Fibroblast of peridontal ligament (primary cell): ENCODE measurements at regions not wholly inside any gene's neighbourhood (a gene's known extent, or its start where the extent isn't known, plus 50 kb on each side); places are given as distances from the start of the nearest gene placed in this dataset.
"Not testable (repeated sequence)": the region's sequence is repeated elsewhere in the genome, so short reads cannot be mapped to it uniquely, and the experiment has no call there.

Experiments
- DNase-seq: peaks from one replicate; pipeline ENCODE4 v3.0.0-alpha.2; 2010; ENCODE audit errors: extremely low read depth

DNA sequence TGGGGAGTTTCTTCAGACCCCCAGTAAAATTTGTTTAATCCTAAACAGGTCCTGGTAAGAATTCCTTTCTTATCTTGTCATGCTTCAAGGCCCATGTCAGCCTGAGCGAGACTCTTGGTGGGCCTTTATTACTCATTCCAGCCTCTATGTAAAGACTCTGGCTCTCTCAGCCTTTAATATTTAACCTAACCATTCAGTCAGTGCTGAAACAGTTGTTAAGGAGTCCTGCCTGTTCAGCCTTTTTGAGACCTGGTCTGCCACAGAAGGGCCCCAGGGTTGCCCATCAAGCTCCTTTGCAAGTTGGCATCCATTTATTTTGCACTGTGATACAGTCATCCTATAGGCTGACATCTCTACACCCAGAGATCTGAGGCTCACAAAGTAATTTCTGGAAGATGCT lies 107.7 kb upstream of the VANGL1 start:
- no peak for DNase-seq

DNA sequence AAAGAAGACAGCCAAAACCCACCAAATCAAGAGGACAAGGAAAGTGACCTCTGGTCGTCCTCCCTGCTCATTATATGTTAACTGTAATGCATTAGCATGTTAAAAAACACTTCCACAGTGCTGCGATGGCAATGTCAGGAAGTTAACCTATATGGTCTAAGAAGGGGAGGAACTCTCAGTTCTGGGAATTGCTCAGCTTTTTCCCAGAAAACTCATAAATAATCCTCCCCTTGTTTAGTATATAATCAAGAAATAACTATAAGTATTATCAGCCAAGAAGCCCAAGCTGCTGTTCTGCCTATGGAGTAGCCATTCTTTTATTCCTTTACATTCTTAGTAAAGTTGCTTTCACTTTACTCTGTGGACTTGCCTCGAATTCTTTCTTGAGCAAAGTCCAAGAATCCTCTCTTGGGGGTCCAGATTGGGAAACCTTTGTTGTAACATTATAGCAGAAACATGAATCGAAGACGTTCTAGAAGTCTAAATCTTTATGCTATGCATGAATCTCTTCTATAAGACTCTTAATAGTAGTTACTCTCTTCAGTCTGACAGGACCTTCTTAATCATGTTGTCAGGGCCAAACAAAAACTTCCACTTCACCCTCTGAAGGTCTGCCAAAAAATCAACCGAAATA lies 110.0 kb upstream of the VANGL1 start:
- peak; percentile 67 for DNase-seq

DNA sequence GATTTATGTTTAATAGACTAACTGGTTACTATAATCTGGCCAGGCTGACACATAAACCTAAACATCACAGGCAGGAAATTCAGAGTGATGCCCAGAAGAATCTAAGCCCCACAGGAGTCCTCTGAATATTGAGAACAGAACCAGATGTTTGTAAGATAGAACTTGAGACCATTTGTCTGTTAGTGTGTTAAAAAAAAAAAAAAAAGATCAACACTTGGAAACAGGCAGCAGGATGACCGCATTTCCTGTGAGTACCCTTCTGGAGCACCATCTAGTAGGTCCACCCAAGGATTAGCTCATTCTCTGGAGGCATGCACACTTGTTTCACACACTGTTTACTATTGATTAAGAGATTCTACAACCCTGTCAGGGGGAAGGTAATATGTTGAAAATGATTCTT lies 111.4 kb upstream of the VANGL1 start:
- DNase-seq, result peak; percentile 85

DNA sequence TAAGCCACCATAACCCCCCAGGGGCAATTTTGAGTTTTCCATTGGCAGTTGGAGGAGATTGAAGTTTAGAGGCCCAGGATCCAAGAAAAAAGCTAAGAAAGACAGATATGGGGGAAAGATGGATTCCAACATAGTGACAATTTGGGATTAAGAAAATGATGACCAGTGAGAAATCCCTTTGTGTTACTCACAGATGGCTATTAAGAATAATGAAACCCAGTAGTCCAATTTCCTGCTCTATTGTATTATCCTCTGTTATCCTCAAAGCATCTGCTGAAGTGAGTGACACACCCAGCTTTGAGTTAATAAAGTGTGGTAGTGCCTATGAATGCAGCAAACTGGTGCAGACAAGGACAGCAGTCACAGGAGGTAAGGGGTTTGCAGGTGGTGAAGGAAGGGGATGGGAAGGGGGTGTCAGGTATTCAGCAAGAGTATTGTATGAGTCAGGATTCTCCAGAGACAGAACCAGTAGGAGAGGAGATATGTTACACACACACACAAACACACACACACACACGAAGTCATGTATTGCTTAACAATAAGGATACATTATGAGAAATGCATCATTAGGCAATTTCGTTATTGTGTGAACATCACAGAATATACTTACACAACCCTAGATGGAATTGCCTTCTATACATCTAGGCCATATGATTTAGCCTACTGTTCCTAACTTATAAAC lies 112.4 kb upstream of the VANGL1 start:
- no peak for DNase-seq

DNA sequence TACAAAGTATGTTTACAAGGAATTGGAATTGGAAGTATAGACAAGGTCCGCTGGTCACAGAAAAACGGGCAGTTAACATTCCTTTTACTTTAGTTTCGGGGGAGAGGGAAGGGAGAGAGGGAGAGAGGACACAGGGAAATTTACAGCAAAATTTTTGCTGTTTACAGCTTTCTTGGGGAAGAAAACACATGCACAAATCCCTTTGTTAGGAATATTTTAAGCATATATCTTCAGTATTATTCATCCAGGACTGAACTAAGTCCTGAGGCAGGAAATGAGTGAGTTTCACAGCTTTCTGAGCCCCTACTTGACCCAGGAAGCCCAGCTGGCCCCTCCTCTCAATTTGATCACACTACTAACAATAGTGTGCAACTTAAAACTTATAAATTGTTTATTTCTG lies 113.4 kb upstream of the VANGL1 start:
- DNase-seq, result not testable (repeated sequence)

DNA sequence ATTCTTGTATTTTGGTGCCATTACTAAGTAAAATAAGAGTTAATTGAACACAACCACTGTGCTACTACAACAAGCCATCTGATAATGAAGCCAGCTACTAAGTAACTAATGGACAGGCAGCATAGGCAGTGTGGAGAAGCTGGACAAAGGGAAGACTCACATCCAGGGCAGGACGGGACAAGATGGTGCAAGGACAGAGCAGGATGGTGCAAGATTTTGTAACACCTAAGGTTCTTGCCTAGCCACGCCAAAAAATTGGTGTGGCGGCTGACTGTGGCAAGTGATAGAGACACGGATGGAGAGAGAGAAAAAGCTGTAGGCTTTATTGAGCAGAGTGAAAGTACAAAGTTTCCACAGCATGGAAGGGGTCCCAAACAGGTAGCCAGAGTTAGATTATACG lies 114.0 kb upstream of the VANGL1 start:
- no peak for DNase-seq

DNA sequence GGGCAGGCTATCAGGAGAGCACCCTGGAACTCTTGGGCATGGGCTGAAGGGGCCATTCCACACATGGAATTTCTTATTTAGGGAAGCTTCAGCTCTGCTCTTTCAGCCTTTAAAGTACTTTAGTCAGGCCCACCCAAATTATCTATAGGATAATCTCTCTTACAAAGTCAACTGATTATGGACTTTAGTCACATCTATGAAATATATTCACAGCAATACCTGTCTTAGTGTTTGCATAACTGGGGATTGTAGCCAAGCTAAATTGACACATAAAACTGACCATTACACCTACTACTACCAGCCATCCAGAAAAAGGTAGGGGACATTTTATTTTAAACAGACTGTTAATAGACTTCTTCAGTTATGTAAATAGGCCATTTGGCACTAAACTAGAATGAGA lies 114.9 kb upstream of the VANGL1 start:
- no peak for DNase-seq

DNA sequence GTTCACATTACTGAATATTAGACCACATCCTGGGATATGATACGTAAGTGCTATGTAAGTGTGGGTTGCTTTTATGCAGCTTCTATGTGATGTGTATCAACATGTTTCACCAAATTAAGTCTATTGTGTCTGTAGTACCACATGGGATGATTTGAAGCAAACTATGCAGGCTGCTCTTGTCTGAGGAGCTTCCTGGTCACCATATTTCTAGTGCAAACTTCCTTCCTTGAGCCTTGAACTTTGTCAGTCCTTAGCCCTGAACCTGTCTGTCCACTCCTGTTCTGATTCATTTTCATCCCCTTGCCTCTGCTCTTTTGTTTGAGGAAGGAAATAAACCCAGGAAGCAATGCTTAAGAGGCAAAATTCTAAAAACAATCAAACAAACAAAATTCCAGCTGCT lies 117.5 kb upstream of the VANGL1 start:
- DNase-seq, result no peak

DNA sequence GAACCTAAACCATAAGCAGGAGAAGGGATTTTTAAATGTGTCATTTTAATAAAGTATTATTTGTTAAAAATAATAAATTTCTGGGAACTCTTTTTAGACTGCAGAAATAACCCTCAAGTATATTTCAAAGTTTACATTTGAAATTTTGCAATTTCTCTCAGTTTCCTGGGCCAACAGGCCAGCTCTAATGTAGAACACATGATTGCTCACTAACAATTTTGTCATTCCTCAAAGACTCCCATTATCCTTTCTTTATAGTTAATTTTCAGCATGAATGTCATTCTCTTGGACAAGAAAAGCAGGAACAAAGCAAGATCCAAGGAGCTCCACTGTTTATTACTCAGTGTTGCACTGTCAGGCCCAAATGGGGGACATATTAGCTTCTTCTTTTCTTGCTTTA lies 119.4 kb upstream of the VANGL1 start:
- DNase-seq, result peak; percentile 60

DNA sequence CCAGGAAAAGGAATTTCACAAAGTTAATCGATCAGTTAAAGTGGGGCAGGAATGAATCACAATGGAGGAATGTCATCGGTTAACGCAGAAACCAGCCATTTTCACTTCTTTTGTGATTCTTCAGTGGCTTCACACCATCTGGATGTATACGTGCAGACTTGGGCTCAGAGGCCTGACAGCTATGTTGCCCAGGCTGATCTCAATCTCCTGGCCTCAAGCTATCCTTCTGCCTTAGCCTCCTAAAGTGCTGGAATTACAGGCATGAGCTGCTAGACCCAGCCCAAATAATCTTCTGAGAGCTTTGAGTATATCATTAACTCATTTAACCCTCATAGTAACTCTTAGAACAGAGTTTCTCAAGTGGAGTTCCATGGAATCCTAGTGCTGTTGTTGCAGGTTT lies 126.5 kb upstream of the VANGL1 start:
- no peak for DNase-seq

DNA sequence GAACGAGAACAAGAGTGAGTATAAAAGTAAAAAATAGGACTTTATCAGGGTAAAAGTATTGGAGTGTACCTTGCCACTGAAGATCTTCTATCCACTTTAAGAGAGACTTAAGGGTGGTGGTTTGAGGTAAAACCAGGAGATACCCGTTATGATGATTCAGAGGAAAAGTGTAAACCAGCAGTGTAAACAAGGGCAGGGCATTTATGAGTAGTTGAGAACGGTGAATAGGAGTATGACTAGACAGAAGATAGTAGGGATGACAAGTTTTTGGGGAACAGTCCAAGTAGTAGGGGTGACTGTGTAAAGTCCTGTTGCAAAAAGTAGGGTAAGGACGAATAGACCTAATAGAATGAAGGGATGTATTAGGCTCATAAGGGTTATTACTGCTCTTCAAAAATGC lies 131.5 kb upstream of the VANGL1 start:
- DNase-seq, result not testable (repeated sequence)

DNA sequence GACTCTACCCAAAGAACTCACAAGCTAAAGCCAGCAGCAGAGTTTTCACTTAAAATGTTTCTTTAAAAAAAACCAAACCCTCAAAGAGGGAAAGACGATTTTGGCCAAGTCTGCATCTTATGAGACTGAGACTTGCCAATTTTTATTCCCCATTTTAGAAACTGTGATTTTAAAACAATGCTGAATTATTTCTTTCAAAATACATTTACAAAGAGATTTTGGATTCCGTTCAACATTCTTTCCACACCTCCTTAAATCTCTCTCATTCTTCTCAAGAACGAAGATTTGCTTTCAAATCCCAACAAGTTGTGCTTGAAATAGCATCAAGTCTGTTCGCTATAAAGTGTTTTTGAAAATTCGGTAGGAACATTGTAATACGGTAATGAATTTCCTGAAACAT lies 133.9 kb upstream of the VANGL1 start:
- DNase-seq, result no peak

DNA sequence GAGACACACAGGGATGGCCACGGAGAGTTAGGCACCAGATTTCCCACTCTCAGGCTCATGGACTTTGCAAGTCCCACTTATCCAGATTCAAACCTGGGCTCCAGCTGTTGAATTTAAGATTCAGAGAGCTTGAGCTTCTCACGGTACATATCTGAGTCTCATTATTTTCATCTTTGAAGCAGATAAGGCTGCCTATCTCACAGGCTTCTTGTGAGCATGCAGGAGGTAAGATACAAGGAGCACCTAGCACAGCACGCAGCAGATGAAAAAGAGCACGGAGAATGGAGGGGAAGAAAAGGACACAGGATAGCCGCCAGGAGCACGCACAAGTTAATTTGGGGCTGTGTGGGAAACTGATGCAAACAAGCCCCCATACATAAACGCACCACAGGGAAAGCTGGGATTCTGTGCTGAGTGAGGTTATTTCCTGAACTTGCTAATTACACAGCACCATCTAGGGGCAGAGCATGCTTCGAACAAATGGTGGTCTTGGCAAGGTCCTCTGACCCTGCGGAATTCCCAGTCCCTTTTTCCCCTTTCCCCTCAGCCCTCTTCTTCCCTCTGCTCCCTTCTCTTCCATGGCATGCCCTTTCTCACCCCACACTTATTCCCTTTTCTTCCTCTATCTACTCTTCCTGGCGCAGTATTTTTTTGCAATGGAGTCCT lies 134.7 kb upstream of the VANGL1 start:
- DNase-seq, result peak; percentile 63

DNA sequence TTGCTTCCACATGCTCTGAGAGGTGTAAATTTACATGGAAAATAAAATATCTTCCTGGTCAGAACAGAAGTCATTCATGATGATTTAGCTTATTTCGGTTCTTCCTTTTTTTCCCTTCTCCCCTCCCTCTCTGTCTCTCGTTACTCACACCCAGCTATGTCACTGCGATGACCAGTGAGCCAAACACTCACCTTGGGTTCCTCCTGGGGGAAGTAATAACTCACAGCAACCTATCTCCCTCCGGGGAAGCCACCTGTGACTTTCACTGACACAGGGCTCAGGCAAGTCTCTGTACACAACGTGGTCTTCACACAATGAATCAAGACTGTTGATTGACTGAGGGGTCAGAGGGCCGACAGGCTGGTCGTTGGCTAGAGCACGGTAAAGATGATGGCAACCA lies 135.3 kb upstream of the VANGL1 start:
- no peak for DNase-seq

DNA sequence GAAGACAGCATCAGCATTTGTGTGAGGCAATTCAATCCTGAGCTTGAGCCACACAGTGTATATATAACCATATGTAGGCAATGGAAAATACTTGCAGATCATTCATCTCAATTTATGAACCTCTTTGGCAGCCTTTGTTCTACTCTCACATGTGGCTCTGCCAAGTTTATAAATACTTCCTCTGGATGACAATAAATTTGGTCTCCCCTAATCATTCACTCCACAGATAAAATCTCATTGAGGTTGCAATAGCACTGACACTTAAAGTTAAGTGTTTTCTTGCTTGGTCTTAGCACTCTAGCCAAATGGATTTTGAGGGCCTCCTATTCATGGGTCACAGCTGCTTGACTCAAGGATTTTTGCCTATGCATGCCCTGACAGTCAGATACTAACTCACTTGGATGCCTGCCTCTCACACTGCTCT lies 136.6 kb upstream of the VANGL1 start:
- peak; percentile 21 for DNase-seq

DNA sequence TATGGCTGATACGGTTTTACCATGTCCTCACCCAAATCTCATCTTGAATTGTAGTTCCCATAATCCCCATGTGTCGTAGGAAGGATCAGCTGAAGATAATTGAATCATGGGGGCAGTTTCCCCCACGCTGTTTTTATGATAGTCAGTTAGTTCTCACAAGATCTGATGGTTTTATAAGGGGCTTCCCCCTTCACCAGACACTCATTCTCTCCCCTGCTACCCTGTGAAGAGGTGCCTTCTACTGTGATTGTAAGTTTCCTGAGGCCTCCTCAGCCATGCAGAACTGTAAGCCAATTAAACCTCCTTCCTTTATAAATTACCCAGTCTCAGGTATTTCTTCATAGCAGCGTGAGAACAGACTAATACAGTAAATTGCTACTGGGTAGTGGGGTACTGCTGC lies 139.6 kb upstream of the VANGL1 start:
- not testable (repeated sequence) for DNase-seq

DNA sequence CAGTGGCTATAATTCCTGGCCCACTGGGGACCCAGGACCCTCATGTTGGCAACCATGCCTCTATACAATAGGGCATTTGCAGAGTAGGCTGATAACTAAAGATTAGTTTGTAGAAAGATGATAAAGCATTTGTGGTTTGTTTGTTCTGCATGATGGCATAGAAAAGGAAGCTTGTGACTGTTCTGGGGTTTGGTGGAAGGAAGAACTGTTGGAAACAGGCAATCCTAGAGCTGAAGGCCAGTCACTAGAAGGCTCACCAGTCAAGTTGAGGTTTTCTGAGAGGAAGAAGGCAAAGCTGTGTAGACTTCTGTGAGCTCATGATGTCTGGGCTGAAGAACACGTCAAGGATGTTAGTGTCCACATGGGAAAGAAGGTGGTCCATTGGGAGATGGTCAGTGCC lies 140.3 kb upstream of the VANGL1 start:
- no peak for DNase-seq

DNA sequence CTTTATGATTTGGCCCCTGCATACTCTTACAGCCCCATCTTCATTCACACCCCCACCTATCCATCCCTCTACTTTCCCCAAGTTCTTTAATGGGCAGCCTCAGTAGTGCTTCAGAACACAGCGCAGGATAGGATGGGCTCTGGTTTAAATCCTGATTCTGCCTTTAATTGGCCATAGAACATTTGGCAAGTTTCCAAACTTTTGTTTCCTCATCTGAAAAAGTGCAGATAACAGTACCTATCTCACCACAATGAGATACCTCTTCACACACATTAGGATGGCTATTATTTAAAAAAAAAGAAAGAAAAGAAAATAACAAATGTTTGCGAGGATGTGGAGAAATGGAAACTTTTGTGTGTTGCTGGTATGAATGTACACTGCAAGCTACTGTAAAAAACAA lies 142.5 kb upstream of the VANGL1 start:
- DNase-seq, result no peak

DNA sequence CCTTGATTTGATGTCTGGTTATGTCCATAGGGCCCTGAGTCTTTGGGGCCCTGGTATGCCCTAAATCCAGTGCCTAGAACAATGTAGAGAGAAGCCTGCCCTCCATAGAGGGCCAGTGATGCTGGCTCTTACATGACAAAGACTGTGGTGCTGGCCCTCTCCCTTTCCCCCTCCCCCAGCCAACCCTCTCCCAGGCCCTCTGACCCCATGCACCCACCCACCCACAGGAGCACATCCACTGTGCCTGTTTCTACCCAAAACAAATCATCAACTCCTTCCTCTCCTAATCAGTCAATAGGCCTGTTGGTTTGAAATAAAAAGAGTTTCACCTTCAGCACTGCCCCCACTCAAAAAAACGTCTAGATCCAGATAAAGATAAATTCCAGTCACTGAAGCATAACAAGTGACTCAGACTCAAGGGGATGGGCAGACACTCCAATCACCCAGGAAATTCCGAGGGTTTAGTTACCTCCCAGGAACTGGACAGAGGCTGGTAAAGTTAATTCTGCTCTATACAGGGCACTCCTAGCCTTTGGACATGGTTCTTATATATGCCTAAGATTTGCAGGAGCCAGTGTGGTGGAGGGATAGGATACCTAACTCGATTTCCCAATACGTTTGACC lies 144.8 kb upstream of the VANGL1 start:
- peak; percentile 64 for DNase-seq

DNA sequence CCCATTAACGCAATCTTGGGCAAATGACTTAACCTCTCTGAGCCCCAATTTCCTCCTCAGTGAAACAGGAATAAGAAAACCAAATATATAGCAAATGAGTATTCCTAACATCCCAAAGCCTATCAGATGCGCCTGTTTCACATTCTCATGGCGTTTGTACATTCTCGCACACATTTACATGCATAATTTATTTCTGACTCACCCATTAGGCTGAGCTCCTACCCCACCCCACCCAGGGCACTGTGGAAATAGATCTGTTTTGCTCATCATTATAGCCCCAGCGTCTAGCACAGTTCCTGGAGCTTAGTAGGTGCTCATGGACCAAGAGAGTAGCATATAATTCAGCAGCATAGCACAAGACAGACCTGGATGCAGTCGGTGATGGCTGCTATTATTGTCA lies 146.1 kb upstream of the VANGL1 start:
- DNase-seq, result peak; percentile 40

DNA sequence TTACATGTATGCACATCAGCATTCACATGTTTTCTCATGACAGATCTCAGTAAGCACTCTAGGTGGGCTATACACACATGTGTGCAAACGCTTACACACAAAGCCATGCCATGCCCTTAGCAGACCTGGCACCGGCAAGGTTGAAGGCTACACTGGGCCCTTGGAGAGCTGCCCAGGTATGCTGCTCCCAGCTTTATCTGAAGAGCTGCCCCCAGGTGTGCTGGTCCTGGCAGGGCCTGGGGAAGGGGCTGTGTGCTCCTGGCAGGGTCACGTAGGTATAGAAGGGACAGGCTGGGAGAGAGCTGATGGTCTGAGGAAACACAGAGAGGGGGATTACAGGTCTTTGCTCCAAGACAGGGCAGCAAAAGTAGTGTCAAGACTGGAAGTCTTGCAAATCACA lies 146.7 kb upstream of the VANGL1 start:
- no peak for DNase-seq

DNA sequence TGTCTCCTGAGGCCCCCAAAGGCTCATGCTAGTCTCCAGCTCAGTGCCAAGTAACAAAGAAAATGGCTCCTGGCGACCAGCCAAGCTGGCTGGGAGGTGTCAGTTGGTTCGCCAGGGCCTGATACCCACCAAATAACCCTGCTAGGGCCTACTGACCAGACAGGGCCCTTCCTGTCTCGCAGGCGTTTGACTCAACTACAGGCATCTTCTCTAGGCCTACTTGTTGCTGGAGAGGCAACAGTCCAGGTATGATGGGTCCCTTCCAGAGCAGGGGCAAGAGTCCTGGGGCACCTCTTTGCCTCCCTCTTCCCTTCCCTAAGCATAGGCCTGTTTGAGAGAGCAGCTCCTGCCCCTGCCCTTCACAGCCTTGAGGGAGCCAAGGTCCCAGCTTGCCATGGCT lies 147.9 kb upstream of the VANGL1 start:
- no peak for DNase-seq

DNA sequence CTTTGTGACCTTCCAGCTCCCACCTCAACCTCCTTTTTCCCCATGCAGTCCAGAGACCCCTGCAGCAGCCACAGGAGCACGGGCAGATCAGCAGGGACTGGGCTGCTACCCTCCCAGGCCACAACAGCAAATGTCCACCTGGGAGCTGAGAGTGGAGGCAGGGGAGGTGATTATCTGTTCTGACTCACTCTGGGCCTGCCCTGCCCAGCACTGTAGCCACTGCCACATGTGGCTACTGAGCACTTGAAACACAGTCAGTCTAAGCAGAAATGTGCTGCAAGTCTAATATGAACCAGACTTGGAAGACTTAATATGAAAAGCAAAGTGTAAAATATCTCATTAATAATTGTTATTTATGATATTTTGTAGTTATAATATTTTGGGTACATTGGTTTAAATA lies 148.9 kb upstream of the VANGL1 start:
- peak; percentile 47 for DNase-seq
